Epidermal melanocyte (primary cell): ENCODE measurements at regions not wholly inside any gene's neighbourhood (a gene's known extent, or its start where the extent isn't known, plus 50 kb on each side); places are given as distances from the start of the nearest gene placed in this dataset.

Source experiments
- DNase-seq: peaks from one replicate; pipeline ENCODE4 v3.0.0; 2011; ENCODE audit warnings: low spot score; ENCODE audit not compliant: insufficient read length

- no peak for DNase-seq
Measured at GRCh38 chr7:13414661-13415107, 574.8 kb downstream of the ETV1 start.

- DNase-seq, result no peak
Measured at GRCh38 chr7:13416071-13416470, 573.4 kb downstream of the ETV1 start.

GRCh38 chr7:13416544-13416943 is 572.9 kb downstream of the ETV1 start:
- DNase-seq, result no peak

GRCh38 chr7:13420726-13421125 is 568.7 kb downstream of the ETV1 start:
- DNase-seq, result no peak

- no peak for DNase-seq
Measured at GRCh38 chr7:13421776-13422175, 567.7 kb downstream of the ETV1 start.

GRCh38 chr7:13433946-13434345 is 555.5 kb downstream of the ETV1 start:
- no peak for DNase-seq

- no peak for DNase-seq
Measured at GRCh38 chr7:13442226-13442625, 547.2 kb downstream of the ETV1 start.

GRCh38 chr7:13447637-13448036 is 541.8 kb downstream of the ETV1 start:
- no peak for DNase-seq

GRCh38 chr7:13448243-13448642 is 541.2 kb downstream of the ETV1 start:
- DNase-seq, result no peak

- DNase-seq, result no peak
Measured at GRCh38 chr7:13449460-13449859, 540.0 kb downstream of the ETV1 start.

GRCh38 chr7:13454916-13455592 is 534.4 kb downstream of the ETV1 start:
- DNase-seq, result no peak

- DNase-seq, result no peak
Measured at GRCh38 chr7:13457790-13458189, 531.7 kb downstream of the ETV1 start.

GRCh38 chr7:13466874-13467547 is 522.5 kb downstream of the ETV1 start:
- DNase-seq, result no peak

GRCh38 chr7:13476881-13477444 is 512.5 kb downstream of the ETV1 start:
- DNase-seq, result no peak

GRCh38 chr7:13489386-13489785 is 500.1 kb downstream of the ETV1 start:
- no peak for DNase-seq

GRCh38 chr7:13496976-13497375 is 492.5 kb downstream of the ETV1 start:
- no peak for DNase-seq

- DNase-seq, result no peak
Measured at GRCh38 chr7:13508586-13508985, 480.9 kb downstream of the ETV1 start.

GRCh38 chr7:13518738-13519137 is 470.7 kb downstream of the ETV1 start:
- DNase-seq, result no peak

- no peak for DNase-seq
Measured at GRCh38 chr7:13524076-13524475, 465.4 kb downstream of the ETV1 start.

GRCh38 chr7:13532028-13532753 is 457.3 kb downstream of the ETV1 start:
- no peak for DNase-seq

GRCh38 chr7:13538669-13539068 is 450.8 kb downstream of the ETV1 start:
- DNase-seq, result no peak

GRCh38 chr7:13540429-13540828 is 449.0 kb downstream of the ETV1 start:
- DNase-seq, result no peak
